Subcutaneous abdominal adipose tissue (tissue), 5 donors: ENCODE measurements at regions not wholly inside any gene's neighbourhood (a gene's known extent, or its start where the extent isn't known, plus 50 kb on each side); places are given as distances from the start of the nearest gene placed in this dataset.
"Not testable (repeated sequence)": the region's sequence is repeated elsewhere in the genome, so short reads cannot be mapped to it uniquely, and the experiment has no call there.

Source experiments
- H3K27ac ChIP-seq: one replicate; pipeline ENCODE4 v1.7.0; 2013; ENCODE audit warnings: low read depth, mild to moderate bottlenecking, inconsistent platforms, low read length, moderate library complexity
- H3K27me3 ChIP-seq, 5 donors: one replicate each; pipeline ENCODE4 v1.7.0; 2013; ENCODE audit warnings: low read length in 5 of 5, inconsistent platforms in 1 of 5; ENCODE audit not compliant: control insufficient read depth in 5 of 5, insufficient read depth in 4 of 5
- H3K36me3 ChIP-seq, 5 donors: one replicate each; pipeline ENCODE4 v1.7.0; 2013; ENCODE audit warnings: low read length in 5 of 5; ENCODE audit not compliant: control insufficient read depth in 5 of 5, insufficient read depth in 5 of 5
- H3K4me1 ChIP-seq, 5 donors: one replicate each; pipeline ENCODE4 v1.7.0; 2013; ENCODE audit warnings: low read length in 5 of 5, mild to moderate bottlenecking in 3 of 5, moderate library complexity in 1 of 5; ENCODE audit not compliant: control insufficient read depth in 5 of 5, insufficient read depth in 5 of 5
- H3K4me3 ChIP-seq, 5 donors: one replicate each; pipeline ENCODE4 v1.7.0; 2013; ENCODE audit warnings: low read length in 5 of 5, low read depth in 1 of 5
- H3K9ac ChIP-seq, 5 donors: one replicate each; pipeline ENCODE4 v1.7.0; 2013; ENCODE audit warnings: low read length in 5 of 5, mild to moderate bottlenecking in 4 of 5, moderate library complexity in 3 of 5
- H3K9me3 ChIP-seq, 5 donors: one replicate each; pipeline ENCODE4 v1.7.0; 2013; ENCODE audit warnings: low read length in 5 of 5; ENCODE audit not compliant: control insufficient read depth in 5 of 5
- donor health status: healthy.
- donor health status: healthy.
- donor health status: healthy.
- donor health status: healthy.
- donor health status: healthy.

GRCh38 chr17:79549141-79549915 lies 61.5 kb downstream of the RBFOX3 start:
- Histone ChIP-seq H3K4me3 (no peak overlapping the region), H3K9ac (no peak overlapping the region)

GRCh38 chr17:79548116-79548515 lies 62.7 kb downstream of the RBFOX3 start:
- peaks cover 2 to 27% (median 20%) of the 10 kb centered on the region in 5 donors for H3K27me3 ChIP-seq
- H3K9ac ChIP-seq = no peak overlapping the region
- H3K36me3 ChIP-seq = no peaks in the 10 kb centered on the region
- peaks cover 0 to 6% (median 2%) of the 10 kb centered on the region in 5 donors for H3K9me3 ChIP-seq
- no peak overlapping the region for H3K4me3 ChIP-seq
- no peaks in the 10 kb centered on the region for H3K4me1 ChIP-seq
- H3K27ac ChIP-seq = no peak overlapping the region

More at GRCh38 chr17:79549141-79549915, 61.5 kb downstream of the RBFOX3 start:
- no peak overlapping the region for H3K27ac ChIP-seq
- H3K4me1 ChIP-seq = no peaks in the 10 kb centered on the region
- H3K9me3 ChIP-seq = peaks cover 0 to 6% (median 4%) of the 10 kb centered on the region in 5 donors
- no peaks in the 10 kb centered on the region for H3K36me3 ChIP-seq
- H3K27me3 ChIP-seq = peaks cover 2 to 19% (median 11%) of the 10 kb centered on the region in 5 donors

GRCh38 chr17:79547586-79547985 lies 63.3 kb downstream of the RBFOX3 start:
- H3K27ac ChIP-seq = no peak overlapping the region
- H3K4me3 ChIP-seq = no peak overlapping the region
- H3K36me3 ChIP-seq = no peaks in the 10 kb centered on the region
- H3K9ac ChIP-seq = no peak overlapping the region
- H3K4me1 ChIP-seq = no peaks in the 10 kb centered on the region
- peaks cover 0 to 6% (median 0%) of the 10 kb centered on the region in 5 donors for H3K9me3 ChIP-seq
- peaks cover 2 to 29% (median 24%) of the 10 kb centered on the region in 5 donors for H3K27me3 ChIP-seq

GRCh38 chr17:79547171-79547570 lies 63.7 kb downstream of the RBFOX3 start:
- not testable (repeated sequence) for H3K27ac ChIP-seq
- peaks cover 2 to 29% (median 24%) of the 10 kb centered on the region in 5 donors for H3K27me3 ChIP-seq

GRCh38 chr17:79546386-79546785 lies 64.5 kb downstream of the RBFOX3 start:
- Histone ChIP-seq H3K36me3 (no peaks in the 10 kb centered on the region), H3K4me3 (no peak overlapping the region), H3K27ac (no peak overlapping the region), H3K27me3 (peaks cover 2 to 29% (median 24%) of the 10 kb centered on the region in 5 donors), H3K9me3 (no peaks in the 10 kb centered on the region), H3K4me1 (no peaks in the 10 kb centered on the region), H3K9ac (no peak overlapping the region)

More at GRCh38 chr17:79547171-79547570, 63.7 kb downstream of the RBFOX3 start:
- not testable (repeated sequence) for H3K4me3 ChIP-seq, H3K36me3 ChIP-seq, H3K4me1 ChIP-seq, H3K9me3 ChIP-seq, H3K9ac ChIP-seq

GRCh38 chr17:79545251-79546005 lies 65.4 kb downstream of the RBFOX3 start:
- Histone ChIP-seq H3K27me3 (peaks cover 2 to 29% (median 24%) of the 10 kb centered on the region in 5 donors), H3K36me3 (no peaks in the 10 kb centered on the region), H3K9ac (no peak overlapping the region), H3K27ac (no peak overlapping the region), H3K4me3 (no peak overlapping the region), H3K4me1 (no peaks in the 10 kb centered on the region), H3K9me3 (no peaks in the 10 kb centered on the region)

- H3K9me3 ChIP-seq = no peaks in the 10 kb centered on the region
- H3K27ac ChIP-seq = no peak overlapping the region
- H3K4me1 ChIP-seq = no peaks in the 10 kb centered on the region
- no peak overlapping the region for H3K4me3 ChIP-seq
- H3K36me3 ChIP-seq = no peaks in the 10 kb centered on the region
- H3K27me3 ChIP-seq = peaks cover 2 to 35% (median 28%) of the 10 kb centered on the region in 5 donors
- H3K9ac ChIP-seq = no peak overlapping the region
Observed at GRCh38 chr17:79544142-79544914, 66.5 kb downstream of the RBFOX3 start.

GRCh38 chr17:79543531-79543930 lies 67.3 kb downstream of the RBFOX3 start:
- no peak overlapping the region for H3K9ac ChIP-seq
- no peak overlapping the region for H3K27ac ChIP-seq
- peaks cover 2 to 32% (median 29%) of the 10 kb centered on the region in 5 donors for H3K27me3 ChIP-seq
- no peaks in the 10 kb centered on the region for H3K36me3 ChIP-seq
- no peak overlapping the region for H3K4me3 ChIP-seq
- no peaks in the 10 kb centered on the region for H3K9me3 ChIP-seq
- H3K4me1 ChIP-seq = no peaks in the 10 kb centered on the region

- peaks cover 0 to 3% (median 0%) of the 10 kb centered on the region in 5 donors for H3K9me3 ChIP-seq
- no peak overlapping the region for H3K4me3 ChIP-seq
- peaks cover 2 to 38% (median 32%) of the 10 kb centered on the region in 5 donors for H3K27me3 ChIP-seq
- H3K4me1 ChIP-seq = no peaks in the 10 kb centered on the region
- no peak overlapping the region for H3K9ac ChIP-seq
- H3K36me3 ChIP-seq = no peaks in the 10 kb centered on the region
- no peak overlapping the region for H3K27ac ChIP-seq
Observed at GRCh38 chr17:79542718-79543117, 68.1 kb downstream of the RBFOX3 start.
